ENCODE measurements at regions not wholly inside any gene's neighbourhood (a gene's known extent, or its start where the extent isn't known, plus 50 kb on each side); places are given as distances from the start of the nearest gene placed in this dataset.

DNA sequence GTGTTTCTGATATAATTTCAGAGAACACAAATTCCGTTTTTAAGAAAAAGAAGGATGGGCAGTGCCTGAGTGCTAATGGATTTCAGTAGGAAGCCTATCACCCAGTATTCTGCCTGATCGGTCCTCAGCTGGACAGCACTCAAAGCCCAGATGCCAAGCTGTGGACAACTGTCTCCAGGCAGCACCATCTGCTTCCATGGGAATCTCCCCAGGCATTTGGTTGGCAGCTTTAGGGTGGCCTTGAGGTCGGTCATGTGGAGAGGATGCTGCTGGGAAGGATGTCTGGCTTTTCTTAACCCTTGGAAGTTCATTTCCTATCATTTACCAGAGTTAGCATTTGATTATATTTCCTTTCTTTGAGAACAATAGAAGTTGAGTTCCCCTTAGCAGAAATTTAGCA lies 311.7 kb downstream of the TBC1D4 start:
- Histone ChIP-seq H3K9me3 (ENCODE audit: control insufficient read depth in 1 of 2, insufficient read depth in 1 of 2, low read length in 2 of 2) (no peaks in the 10 kb centered on the region), H3K36me3 (ENCODE audit: insufficient read depth, low read length) (no peaks in the 10 kb centered on the region), H3K27ac (ENCODE audit: low read depth in 1 of 2, low read length in 2 of 2) (no peak overlapping the region), H3K4me3 (ENCODE audit: low read length) (no peak overlapping the region), H3K27me3 (ENCODE audit: control insufficient read depth in 1 of 2, insufficient read depth in 2 of 2, low read length in 2 of 2) (no peaks in the 10 kb centered on the region), H3K4me1 (ENCODE audit: insufficient read depth, low read length) (no peaks in the 10 kb centered on the region)
- no peaks in the 10 kb centered on the region for H3K36me3 Mint-ChIP-seq (ENCODE audit: low read depth)
- no peak overlapping the region for H3K27ac Mint-ChIP-seq
- ChIA-PET CTCF (no interaction called here), POLR2A (no interaction called here)
- no peak overlapping the region for H3K4me3 Mint-ChIP-seq
- ATAC-seq (ENCODE audit: poor library complexity) = no peak
- intact Hi-C loops (cut with DNase I, micrococcal nuclease) = no loop called here
- no peaks in the 10 kb centered on the region for H3K4me1 Mint-ChIP-seq (ENCODE audit: low read depth)
- H3K9me3 Mint-ChIP-seq = no peaks in the 10 kb centered on the region
- DNase-seq = no peak
- H3K27me3 Mint-ChIP-seq = no peaks in the 10 kb centered on the region
- TF ChIP-seq, protein P1, sequence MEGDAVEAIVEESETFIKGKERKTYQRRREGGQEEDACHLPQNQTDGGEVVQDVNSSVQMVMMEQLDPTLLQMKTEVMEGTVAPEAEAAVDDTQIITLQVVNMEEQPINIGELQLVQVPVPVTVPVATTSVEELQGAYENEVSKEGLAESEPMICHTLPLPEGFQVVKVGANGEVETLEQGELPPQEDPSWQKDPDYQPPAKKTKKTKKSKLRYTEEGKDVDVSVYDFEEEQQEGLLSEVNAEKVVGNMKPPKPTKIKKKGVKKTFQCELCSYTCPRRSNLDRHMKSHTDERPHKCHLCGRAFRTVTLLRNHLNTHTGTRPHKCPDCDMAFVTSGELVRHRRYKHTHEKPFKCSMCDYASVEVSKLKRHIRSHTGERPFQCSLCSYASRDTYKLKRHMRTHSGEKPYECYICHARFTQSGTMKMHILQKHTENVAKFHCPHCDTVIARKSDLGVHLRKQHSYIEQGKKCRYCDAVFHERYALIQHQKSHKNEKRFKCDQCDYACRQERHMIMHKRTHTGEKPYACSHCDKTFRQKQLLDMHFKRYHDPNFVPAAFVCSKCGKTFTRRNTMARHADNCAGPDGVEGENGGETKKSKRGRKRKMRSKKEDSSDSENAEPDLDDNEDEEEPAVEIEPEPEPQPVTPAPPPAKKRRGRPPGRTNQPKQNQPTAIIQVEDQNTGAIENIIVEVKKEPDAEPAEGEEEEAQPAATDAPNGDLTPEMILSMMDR (IDR thresholded peaks at IDR 0.05) = no peak

DNA sequence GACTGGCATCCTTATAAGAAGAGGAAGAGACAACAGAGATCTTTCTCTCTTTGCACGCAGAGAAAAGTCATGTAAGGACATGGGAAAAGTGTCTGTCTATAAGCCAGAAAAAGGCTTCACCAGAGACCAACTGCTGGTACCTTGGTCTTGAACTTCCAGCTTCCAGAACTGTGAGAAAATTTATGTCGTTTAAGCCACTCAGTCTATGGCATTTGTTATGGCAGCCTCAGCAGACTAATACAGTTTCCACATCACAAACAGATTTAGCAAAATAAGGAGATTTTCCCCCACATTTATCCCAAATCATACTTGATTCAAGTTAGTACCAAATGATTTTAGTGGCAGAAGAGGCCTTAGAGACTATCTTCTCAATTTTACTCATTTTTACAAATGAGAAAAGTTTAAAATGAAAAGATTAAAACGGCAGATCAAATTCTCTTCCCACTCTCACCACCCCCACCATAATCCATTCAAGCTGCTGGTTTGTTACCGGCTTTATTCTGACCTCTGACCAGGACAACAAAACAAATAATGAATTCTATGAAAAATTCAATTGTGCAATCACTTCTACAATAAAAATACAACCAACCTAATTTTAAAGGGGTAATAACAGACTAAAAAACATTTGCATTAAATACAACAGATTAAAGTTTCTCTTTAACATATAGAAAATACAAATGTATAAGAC lies 316.3 kb downstream of the TBC1D4 start:
- no peak overlapping the region for H3K4me3 ChIP-seq (ENCODE audit: low read length)
- no peak for ATAC-seq (ENCODE audit: poor library complexity)
- H3K4me1 Mint-ChIP-seq (ENCODE audit: low read depth) = no peaks in the 10 kb centered on the region
- no peaks in the 10 kb centered on the region for H3K9me3 ChIP-seq (ENCODE audit: control insufficient read depth in 1 of 2, insufficient read depth in 1 of 2, low read length in 2 of 2)
- H3K4me1 ChIP-seq (ENCODE audit: insufficient read depth, low read length) = no peaks in the 10 kb centered on the region
- no peak overlapping the region for H3K4me3 Mint-ChIP-seq
- no peak overlapping the region for H3K27ac Mint-ChIP-seq
- ChIA-PET POLR2A (no interaction called here), CTCF (interaction anchor here (1.0 kb wide), 1 partner anchor 45 kb away, joined by 3 read pairs; no protein-coding TSS in a partner anchor)
- H3K27me3 Mint-ChIP-seq = peaks cover 3% of the 10 kb centered on the region
- H3K36me3 ChIP-seq (ENCODE audit: insufficient read depth, low read length) = no peaks in the 10 kb centered on the region
- no peak for DNase-seq
- peaks cover 0 to 2% of the 10 kb centered on the region in 2 experiments for H3K27me3 ChIP-seq (ENCODE audit: control insufficient read depth in 1 of 2, insufficient read depth in 2 of 2, low read length in 2 of 2)
- no peaks in the 10 kb centered on the region for H3K9me3 Mint-ChIP-seq
- no peaks in the 10 kb centered on the region for H3K36me3 Mint-ChIP-seq (ENCODE audit: low read depth)
- intact Hi-C loops (cut with DNase I, micrococcal nuclease) = no loop called here
- TF ChIP-seq, protein P1 (IDR thresholded peaks at IDR 0.05) = no peak
- no peak overlapping the region for H3K27ac ChIP-seq (ENCODE audit: low read depth in 1 of 2, low read length in 2 of 2)

DNA sequence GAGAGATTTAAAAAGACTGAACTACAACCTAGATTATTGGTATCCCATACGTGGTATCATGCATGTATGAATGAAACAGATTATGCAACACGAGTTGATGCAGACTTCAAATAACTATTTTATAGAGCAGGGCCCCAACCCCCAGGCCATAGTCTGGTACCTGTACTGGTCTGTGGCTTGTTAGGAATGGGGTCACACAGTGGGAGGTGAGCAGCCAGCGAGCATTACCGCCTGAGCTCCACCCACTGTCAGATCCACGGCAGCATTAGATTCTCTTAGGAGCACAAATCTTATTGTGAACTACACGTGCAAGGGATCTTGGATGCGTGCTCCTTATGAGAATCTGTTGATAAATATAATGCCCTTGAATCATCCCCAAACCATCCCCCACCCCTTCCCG lies 320.2 kb downstream of the TBC1D4 start:
- no peaks in the 10 kb centered on the region for H3K9me3 ChIP-seq (ENCODE audit: control insufficient read depth in 1 of 2, insufficient read depth in 1 of 2, low read length in 2 of 2)
- no peaks in the 10 kb centered on the region for H3K9me3 Mint-ChIP-seq
- no peak for ATAC-seq (ENCODE audit: poor library complexity)
- POLR2A ChIA-PET = no interaction called here
- no peak overlapping the region for H3K27ac ChIP-seq (ENCODE audit: low read depth in 1 of 2, low read length in 2 of 2)
- H3K4me1 Mint-ChIP-seq (ENCODE audit: low read depth) = no peaks in the 10 kb centered on the region
- no peaks in the 10 kb centered on the region for H3K36me3 Mint-ChIP-seq (ENCODE audit: low read depth)
- H3K4me3 Mint-ChIP-seq = no peak overlapping the region
- no peak for DNase-seq
- H3K4me3 ChIP-seq (ENCODE audit: low read length) = no peak overlapping the region
- no peaks in the 10 kb centered on the region for H3K36me3 ChIP-seq (ENCODE audit: insufficient read depth, low read length)
- CTCF ChIA-PET = no interaction called here
- no peaks in the 10 kb centered on the region for H3K4me1 ChIP-seq (ENCODE audit: insufficient read depth, low read length)
- TF ChIP-seq, protein P1 (IDR thresholded peaks at IDR 0.05) = no peak
- intact Hi-C loops (cut with DNase I, micrococcal nuclease) = no loop called here
- peaks cover 0 to 2% of the 10 kb centered on the region in 2 experiments for H3K27me3 ChIP-seq (ENCODE audit: control insufficient read depth in 1 of 2, insufficient read depth in 2 of 2, low read length in 2 of 2)
- no peak overlapping the region for H3K27ac Mint-ChIP-seq
- H3K27me3 Mint-ChIP-seq = peaks cover 8% of the 10 kb centered on the region
